C4-2B (cell line): ENCODE measurements at regions not wholly inside any gene's neighbourhood (a gene's known extent, or its start where the extent isn't known, plus 50 kb on each side); places are given as distances from the start of the nearest gene placed in this dataset.
"Not testable (repeated sequence)": the region's sequence is repeated elsewhere in the genome, so short reads cannot be mapped to it uniquely, and the experiment has no call there.

Source experiments
- ZFX ChIP-seq: fragments of 450-650 bp; IDR thresholded peaks from 2 replicates; pipeline ENCODE4 v1.6.1; 2017
- TF ChIP-seq, protein P1 (sequence below): fragments of 450-650 bp; conservative IDR thresholded peaks from 2 replicates; pipeline ENCODE4 v1.5.1; 2017; ENCODE audit warnings: mild to moderate bottlenecking

DNA sequence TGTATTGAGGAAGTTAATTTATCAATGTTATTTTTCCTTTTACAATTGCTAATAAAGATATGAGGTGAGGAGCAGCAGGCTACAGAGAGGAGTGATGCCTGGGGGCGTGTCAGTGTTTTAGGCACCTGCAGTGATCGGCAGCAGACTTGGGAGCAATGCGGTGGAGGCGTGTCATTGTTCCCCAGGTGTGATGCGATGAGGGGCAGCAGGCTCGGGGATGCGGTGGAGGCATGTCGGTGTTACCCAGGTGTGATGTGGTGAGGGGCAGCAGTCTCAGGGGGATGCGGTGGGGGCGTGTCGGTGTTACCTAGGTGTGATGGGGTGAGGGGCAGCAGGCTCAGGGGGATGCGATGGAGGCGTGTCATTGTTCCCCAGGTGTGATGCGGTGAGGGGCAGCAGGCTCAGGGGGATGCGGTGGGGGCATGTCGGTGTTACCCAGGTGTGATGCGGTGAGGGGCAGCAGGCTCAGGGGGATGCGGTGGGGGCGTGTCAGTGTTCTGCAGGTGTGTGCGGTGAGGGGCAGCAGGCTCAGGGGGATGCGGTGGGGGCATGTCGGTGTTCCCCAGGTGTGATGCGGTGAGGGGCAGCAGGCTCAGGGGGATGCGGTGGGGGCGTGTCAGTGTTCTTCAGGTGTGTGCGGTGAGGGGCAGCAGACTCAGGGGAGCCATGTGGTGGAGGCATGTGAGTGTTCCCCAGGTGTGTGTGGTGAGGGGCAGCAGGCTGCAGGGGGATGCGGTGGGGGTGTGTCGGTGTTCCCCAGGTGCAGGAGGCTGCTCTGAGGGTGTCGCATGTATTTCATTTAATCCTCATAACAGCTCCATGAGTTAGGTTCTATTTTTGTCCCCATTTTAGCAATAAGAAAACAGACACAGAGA is 186.2 kb upstream of the GOLGA6L22 start:
- TF ChIP-seq, protein P1, sequence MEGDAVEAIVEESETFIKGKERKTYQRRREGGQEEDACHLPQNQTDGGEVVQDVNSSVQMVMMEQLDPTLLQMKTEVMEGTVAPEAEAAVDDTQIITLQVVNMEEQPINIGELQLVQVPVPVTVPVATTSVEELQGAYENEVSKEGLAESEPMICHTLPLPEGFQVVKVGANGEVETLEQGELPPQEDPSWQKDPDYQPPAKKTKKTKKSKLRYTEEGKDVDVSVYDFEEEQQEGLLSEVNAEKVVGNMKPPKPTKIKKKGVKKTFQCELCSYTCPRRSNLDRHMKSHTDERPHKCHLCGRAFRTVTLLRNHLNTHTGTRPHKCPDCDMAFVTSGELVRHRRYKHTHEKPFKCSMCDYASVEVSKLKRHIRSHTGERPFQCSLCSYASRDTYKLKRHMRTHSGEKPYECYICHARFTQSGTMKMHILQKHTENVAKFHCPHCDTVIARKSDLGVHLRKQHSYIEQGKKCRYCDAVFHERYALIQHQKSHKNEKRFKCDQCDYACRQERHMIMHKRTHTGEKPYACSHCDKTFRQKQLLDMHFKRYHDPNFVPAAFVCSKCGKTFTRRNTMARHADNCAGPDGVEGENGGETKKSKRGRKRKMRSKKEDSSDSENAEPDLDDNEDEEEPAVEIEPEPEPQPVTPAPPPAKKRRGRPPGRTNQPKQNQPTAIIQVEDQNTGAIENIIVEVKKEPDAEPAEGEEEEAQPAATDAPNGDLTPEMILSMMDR: not testable (repeated sequence)
- not testable (repeated sequence) for TF ChIP-seq ZFX
